ENCODE measurements at regions not wholly inside any gene's neighbourhood (a gene's known extent, or its start where the extent isn't known, plus 50 kb on each side); places are given as distances from the start of the nearest gene placed in this dataset.

DNA sequence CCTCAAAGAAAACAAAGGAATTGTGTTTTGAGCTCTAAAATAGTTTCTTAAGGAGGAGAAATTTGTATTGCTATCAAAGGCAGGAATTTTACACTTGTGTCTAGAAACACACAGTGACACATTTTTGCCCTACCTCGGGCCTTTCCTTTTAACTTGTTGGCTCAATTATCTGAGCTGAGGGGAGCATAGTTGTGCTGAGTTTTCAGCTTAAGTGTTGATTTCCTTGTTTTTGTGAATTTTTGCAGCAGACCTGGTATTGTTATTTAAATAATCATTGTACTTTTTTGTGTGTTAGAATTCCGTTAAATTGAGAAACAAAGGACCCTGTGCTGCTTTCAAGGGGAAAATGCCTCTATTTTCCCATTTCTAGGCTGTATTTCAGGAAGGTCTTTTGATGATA, 249.7 kb downstream of the CD83 start:
- H3K4me1 ChIP-seq (ENCODE audit: control insufficient read depth, insufficient read depth, low read length) = no peaks in the 10 kb centered on the region
- H3K9me3 ChIP-seq (ENCODE audit: control insufficient read depth, insufficient read depth, low read depth, low read length) = no peaks in the 10 kb centered on the region
- TF ChIP-seq, protein P1, sequence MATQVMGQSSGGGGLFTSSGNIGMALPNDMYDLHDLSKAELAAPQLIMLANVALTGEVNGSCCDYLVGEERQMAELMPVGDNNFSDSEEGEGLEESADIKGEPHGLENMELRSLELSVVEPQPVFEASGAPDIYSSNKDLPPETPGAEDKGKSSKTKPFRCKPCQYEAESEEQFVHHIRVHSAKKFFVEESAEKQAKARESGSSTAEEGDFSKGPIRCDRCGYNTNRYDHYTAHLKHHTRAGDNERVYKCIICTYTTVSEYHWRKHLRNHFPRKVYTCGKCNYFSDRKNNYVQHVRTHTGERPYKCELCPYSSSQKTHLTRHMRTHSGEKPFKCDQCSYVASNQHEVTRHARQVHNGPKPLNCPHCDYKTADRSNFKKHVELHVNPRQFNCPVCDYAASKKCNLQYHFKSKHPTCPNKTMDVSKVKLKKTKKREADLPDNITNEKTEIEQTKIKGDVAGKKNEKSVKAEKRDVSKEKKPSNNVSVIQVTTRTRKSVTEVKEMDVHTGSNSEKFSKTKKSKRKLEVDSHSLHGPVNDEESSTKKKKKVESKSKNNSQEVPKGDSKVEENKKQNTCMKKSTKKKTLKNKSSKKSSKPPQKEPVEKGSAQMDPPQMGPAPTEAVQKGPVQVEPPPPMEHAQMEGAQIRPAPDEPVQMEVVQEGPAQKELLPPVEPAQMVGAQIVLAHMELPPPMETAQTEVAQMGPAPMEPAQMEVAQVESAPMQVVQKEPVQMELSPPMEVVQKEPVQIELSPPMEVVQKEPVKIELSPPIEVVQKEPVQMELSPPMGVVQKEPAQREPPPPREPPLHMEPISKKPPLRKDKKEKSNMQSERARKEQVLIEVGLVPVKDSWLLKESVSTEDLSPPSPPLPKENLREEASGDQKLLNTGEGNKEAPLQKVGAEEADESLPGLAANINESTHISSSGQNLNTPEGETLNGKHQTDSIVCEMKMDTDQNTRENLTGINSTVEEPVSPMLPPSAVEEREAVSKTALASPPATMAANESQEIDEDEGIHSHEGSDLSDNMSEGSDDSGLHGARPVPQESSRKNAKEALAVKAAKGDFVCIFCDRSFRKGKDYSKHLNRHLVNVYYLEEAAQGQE (IDR thresholded peaks at IDR 0.05; ENCODE audit: insufficient read depth in 1 of 2, low read depth in 2 of 2, low read length in 1 of 2) = no peak
- TF ChIP-seq POLR2AphosphoS5 (IDR thresholded peaks at IDR 0.05; ENCODE audit: low read depth, low read length) (no peak), SIN3A (IDR thresholded peaks at IDR 0.05; ENCODE audit: borderline replicate concordance, insufficient read depth, low read depth, low read length) (no peak), TCF7L2 (IDR thresholded peaks at IDR 0.05; ENCODE audit: low read depth, low read length) (no peak)
- TF ChIP-seq, protein P2, sequence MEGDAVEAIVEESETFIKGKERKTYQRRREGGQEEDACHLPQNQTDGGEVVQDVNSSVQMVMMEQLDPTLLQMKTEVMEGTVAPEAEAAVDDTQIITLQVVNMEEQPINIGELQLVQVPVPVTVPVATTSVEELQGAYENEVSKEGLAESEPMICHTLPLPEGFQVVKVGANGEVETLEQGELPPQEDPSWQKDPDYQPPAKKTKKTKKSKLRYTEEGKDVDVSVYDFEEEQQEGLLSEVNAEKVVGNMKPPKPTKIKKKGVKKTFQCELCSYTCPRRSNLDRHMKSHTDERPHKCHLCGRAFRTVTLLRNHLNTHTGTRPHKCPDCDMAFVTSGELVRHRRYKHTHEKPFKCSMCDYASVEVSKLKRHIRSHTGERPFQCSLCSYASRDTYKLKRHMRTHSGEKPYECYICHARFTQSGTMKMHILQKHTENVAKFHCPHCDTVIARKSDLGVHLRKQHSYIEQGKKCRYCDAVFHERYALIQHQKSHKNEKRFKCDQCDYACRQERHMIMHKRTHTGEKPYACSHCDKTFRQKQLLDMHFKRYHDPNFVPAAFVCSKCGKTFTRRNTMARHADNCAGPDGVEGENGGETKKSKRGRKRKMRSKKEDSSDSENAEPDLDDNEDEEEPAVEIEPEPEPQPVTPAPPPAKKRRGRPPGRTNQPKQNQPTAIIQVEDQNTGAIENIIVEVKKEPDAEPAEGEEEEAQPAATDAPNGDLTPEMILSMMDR (IDR thresholded peaks at IDR 0.05) = no peak
- no peak overlapping the region for H3K27ac ChIP-seq (ENCODE audit: low read length)
- intact Hi-C loops (cut with micrococcal nuclease; ENCODE audit: unreplicated experiment) (no loop called here), in situ Hi-C loops (cut with HindIII; ENCODE audit: low pct_unique_long_range_greater_than_20kb, low sequenced_read_pairs) (no loop called here)
- peaks cover 4% of the 10 kb centered on the region; the same call in 1 of the 2 replicates for H3K27me3 ChIP-seq (ENCODE audit: control insufficient read depth, insufficient read depth, low read length)
- DNase-seq (ENCODE audit: low read depth, low spot score) (no peak), ATAC-seq (no peak)
- ChIA-PET CTCF (no interaction called here), POLR2A (no interaction called here)
- BruUV-seq (replicated peaks) = no TSS peak
- H3K36me3 ChIP-seq (ENCODE audit: control insufficient read depth, insufficient read depth, low read length) = no peaks in the 10 kb centered on the region
- no peak overlapping the region for H3K4me3 ChIP-seq (ENCODE audit: low read depth in 2 of 2, low read length in 2 of 2)

DNA sequence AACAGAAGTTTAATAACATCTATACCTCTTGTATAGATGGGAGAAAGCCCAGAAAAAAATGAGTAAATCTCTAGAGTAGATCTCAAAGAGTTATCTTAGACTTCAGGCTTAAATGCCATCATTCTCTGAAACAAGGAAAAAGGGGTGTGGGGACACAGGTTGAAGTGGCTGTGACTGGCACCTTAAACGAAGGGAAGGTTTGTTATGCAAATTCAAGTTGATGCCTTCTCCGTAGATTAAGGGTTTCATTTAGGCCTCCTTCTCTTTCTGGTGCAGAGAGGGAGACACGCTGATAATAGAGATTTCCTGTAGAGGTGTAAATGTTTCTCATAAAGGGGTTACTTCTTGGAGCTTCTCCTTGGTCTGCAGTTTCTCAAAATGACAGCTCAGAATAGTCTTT, 252.1 kb downstream of the CD83 start:
- ChIA-PET POLR2A (no interaction called here), CTCF (no interaction called here)
- TF ChIP-seq SIN3A (IDR thresholded peaks at IDR 0.05; ENCODE audit: borderline replicate concordance, insufficient read depth, low read depth, low read length) (no peak), TCF7L2 (IDR thresholded peaks at IDR 0.05; ENCODE audit: low read depth, low read length) (no peak)
- TF ChIP-seq, protein P2 (IDR thresholded peaks at IDR 0.05) = no peak
- Histone ChIP-seq H3K27ac (ENCODE audit: low read length) (no peak overlapping the region), H3K36me3 (ENCODE audit: control insufficient read depth, insufficient read depth, low read length) (no peaks in the 10 kb centered on the region), H3K9me3 (ENCODE audit: control insufficient read depth, insufficient read depth, low read depth, low read length) (no peaks in the 10 kb centered on the region), H3K27me3 (ENCODE audit: control insufficient read depth, insufficient read depth, low read length) (peaks cover 4% of the 10 kb centered on the region; the same call in 1 of the 2 replicates), H3K4me3 (ENCODE audit: low read depth in 2 of 2, low read length in 2 of 2) (no peak overlapping the region), H3K4me1 (ENCODE audit: control insufficient read depth, insufficient read depth, low read length) (no peaks in the 10 kb centered on the region)
- no peak for ATAC-seq
- BruUV-seq (replicated peaks) = no TSS peak
- intact Hi-C loops (cut with micrococcal nuclease; ENCODE audit: unreplicated experiment) (no loop called here), in situ Hi-C loops (cut with HindIII; ENCODE audit: low pct_unique_long_range_greater_than_20kb, low sequenced_read_pairs) (no loop called here)
- no peak for DNase-seq (ENCODE audit: low read depth, low spot score)
